ENCODE measurements at regions not wholly inside any gene's neighbourhood (a gene's known extent, or its start where the extent isn't known, plus 50 kb on each side); places are given as distances from the start of the nearest gene placed in this dataset.

GRCh38 chr13:31518645-31519044 lies 220.7 kb upstream of the RXFP2 start:
- no peak for TF ChIP-seq CTCF (IDR thresholded peaks at IDR 0.05; ENCODE audit: low read depth, low read length, missing control alignments)
- H3K4me3 ChIP-seq (replicated peaks; ENCODE audit: low read depth, low read length): no peak overlapping the region
- DNase-seq (ENCODE audit: extremely low read depth, low read depth): no peak

GRCh38 chr13:31521435-31521834 lies 217.9 kb upstream of the RXFP2 start:
- no peak for TF ChIP-seq CTCF (IDR thresholded peaks at IDR 0.05; ENCODE audit: low read depth, low read length, missing control alignments)
- no peak overlapping the region for H3K4me3 ChIP-seq (replicated peaks; ENCODE audit: low read depth, low read length)
- no peak for DNase-seq (ENCODE audit: extremely low read depth, low read depth)

GRCh38 chr13:31522396-31522795 lies 216.9 kb upstream of the RXFP2 start:
- no peak for TF ChIP-seq CTCF (IDR thresholded peaks at IDR 0.05; ENCODE audit: low read depth, low read length, missing control alignments)
- no peak overlapping the region for H3K4me3 ChIP-seq (replicated peaks; ENCODE audit: low read depth, low read length)
- no peak for DNase-seq (ENCODE audit: extremely low read depth, low read depth)

GRCh38 chr13:31528176-31528575 lies 211.2 kb upstream of the RXFP2 start:
- no peak for TF ChIP-seq CTCF (IDR thresholded peaks at IDR 0.05; ENCODE audit: low read depth, low read length, missing control alignments)
- H3K4me3 ChIP-seq (replicated peaks; ENCODE audit: low read depth, low read length): no peak overlapping the region
- DNase-seq (ENCODE audit: extremely low read depth, low read depth): no peak

- H3K4me3 ChIP-seq (replicated peaks; ENCODE audit: low read depth, low read length): no peak overlapping the region
- no peak for TF ChIP-seq CTCF (IDR thresholded peaks at IDR 0.05; ENCODE audit: low read depth, low read length, missing control alignments)
- DNase-seq (ENCODE audit: extremely low read depth, low read depth): no peak
Measured at GRCh38 chr13:31528758-31529157, 210.6 kb upstream of the RXFP2 start.

GRCh38 chr13:31530922-31531321 lies 208.4 kb upstream of the RXFP2 start:
- H3K4me3 ChIP-seq (replicated peaks; ENCODE audit: low read depth, low read length): no peak overlapping the region
- DNase-seq (ENCODE audit: extremely low read depth, low read depth): no peak

More at GRCh38 chr13:31530922-31531321, 208.4 kb upstream of the RXFP2 start:
- no peak for TF ChIP-seq CTCF (IDR thresholded peaks at IDR 0.05; ENCODE audit: low read depth, low read length, missing control alignments)

All from HFF-Myc (cell line).